GM12873 (cell line): ENCODE measurements at regions not wholly inside any gene's neighbourhood (a gene's known extent, or its start where the extent isn't known, plus 50 kb on each side); places are given as distances from the start of the nearest gene placed in this dataset.

Experiments
- TF ChIP-seq, protein P1 (sequence below): IDR thresholded peaks from 2 replicates; pipeline ENCODE4 v1.5.1; 2012; ENCODE audit warnings: low read depth, mild to moderate bottlenecking, moderate library complexity, low read length, control low read depth; ENCODE audit not compliant: insufficient read depth; ENCODE audit errors: missing control alignments

DNA sequence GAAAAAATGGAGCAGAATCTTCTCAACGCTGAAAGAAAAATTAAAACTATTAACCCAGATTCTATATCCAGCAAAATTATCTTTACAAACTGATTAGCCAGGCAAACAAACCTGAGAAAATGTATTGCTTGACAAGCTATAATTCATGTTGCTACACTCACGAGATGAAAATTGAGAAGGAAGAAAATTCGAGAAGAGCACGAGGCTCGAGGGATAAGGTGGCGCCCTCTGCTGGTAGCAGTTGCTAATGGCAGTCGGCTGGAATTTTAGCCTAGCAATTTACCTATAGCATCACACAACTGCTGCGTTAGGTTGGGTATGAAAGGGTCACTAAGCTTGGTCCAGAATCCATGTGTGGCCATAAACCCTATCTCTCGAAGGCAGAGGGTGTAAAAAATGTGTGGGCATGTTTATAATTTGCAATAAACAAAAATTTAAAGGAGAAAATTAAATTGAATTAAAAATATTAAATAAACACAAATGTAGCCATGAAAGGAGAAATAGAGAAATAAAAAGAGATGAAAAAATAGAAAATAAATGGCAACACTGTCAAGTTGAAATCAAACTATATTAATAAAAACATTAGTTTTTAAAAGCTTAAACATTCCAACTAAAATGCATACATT is 126.6 kb downstream of the PPP4R3C start:
- TF ChIP-seq, protein P1, sequence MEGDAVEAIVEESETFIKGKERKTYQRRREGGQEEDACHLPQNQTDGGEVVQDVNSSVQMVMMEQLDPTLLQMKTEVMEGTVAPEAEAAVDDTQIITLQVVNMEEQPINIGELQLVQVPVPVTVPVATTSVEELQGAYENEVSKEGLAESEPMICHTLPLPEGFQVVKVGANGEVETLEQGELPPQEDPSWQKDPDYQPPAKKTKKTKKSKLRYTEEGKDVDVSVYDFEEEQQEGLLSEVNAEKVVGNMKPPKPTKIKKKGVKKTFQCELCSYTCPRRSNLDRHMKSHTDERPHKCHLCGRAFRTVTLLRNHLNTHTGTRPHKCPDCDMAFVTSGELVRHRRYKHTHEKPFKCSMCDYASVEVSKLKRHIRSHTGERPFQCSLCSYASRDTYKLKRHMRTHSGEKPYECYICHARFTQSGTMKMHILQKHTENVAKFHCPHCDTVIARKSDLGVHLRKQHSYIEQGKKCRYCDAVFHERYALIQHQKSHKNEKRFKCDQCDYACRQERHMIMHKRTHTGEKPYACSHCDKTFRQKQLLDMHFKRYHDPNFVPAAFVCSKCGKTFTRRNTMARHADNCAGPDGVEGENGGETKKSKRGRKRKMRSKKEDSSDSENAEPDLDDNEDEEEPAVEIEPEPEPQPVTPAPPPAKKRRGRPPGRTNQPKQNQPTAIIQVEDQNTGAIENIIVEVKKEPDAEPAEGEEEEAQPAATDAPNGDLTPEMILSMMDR, result peak; percentile 93

DNA sequence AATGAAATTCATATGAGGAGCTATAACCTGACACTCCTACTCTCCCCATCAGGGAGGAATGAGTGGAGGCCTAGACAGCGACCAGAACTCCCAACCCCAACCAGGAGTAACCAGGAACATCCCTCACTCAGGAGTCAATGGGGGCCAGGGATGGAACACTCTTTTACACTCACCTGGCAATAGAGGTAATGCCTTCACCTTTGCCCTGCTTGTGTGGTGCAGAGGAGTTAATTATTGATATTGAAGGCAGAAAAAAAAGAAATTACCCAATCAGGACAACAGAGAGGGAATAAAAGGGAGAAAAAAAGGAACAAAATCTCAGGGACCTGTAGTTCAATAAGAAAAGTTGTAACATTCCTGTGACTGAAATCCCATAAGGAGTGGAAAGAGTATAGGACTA is 141.5 kb downstream of the PPP4R3C start:
- TF ChIP-seq, protein P1, result no peak

DNA sequence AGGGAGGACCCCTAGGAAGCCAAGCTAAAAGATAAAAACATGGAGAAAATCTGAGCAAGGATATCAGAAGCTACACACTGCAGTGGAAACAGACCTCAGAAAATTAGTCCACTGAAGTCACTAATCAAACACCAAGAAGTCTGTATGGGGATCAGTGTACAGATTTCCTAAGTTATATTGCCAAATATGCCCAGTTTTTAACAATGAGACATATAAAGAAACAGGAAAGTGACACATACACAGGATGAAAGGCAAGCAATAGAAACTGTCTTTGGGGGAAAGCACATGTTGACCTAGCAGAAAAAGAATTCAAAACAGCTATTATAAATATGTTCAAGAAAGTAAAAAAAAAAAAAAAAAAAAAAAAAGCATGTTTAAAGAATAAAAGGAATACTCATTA is 153.7 kb downstream of the PPP4R3C start:
- TF ChIP-seq, protein P1, result no peak

DNA sequence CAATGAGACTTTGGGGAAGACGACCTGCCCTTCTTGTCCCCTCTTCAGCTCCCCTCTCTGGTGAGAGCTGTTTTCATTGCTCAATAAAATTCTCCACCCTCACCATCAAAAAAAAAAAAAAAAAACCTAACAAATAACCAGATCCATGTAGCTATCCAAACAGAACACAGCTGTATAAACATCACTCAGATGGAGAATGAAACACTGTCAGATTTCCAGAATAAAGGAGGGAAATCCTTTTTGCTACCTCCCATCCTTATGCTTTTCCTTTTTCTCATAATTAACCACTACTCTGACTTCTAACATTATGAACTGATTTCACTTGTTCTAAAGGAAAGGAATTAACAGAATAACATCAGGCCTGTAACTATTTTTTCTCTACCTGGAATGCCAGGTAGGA is 155.6 kb downstream of the PPP4R3C start:
- TF ChIP-seq, protein P1, result no peak

DNA sequence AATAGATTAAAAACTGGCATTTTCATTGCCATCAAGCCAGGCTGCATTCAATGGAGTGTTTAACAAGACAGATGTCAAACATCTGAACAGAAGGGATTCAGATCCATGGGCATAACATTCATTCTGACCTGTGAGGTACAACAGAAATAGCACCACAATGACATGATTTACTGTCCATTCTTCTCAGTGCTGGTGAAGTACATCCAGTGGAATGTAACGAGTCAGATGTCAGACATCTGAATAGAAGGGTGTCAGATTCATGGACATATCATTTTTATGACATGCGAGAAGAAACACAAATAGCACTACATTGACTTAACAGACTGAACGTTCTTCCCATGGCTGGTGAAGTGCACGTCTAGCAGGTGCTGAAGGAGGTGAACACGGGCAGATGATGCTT is 186.4 kb downstream of the PPP4R3C start:
- TF ChIP-seq, protein P1, result no peak

DNA sequence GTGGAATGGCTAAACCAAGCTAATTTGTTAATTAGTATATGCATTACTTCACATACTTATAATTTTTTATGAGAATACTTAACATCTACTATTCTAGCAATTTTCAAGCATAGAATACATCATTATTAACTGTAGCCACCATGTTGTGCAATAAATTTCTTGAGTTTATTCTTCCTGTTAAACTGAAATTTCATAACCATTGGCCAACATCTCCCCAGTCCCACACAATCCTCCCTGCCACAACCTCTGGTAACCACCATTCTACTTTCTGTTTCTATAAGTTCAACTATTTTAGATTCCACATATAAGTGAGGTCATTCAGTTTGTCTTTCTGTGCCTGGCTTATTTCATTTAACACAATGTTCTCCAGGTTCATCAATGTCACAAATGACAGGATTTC is 208.5 kb downstream of the PPP4R3C start:
- TF ChIP-seq, protein P1, result no peak

DNA sequence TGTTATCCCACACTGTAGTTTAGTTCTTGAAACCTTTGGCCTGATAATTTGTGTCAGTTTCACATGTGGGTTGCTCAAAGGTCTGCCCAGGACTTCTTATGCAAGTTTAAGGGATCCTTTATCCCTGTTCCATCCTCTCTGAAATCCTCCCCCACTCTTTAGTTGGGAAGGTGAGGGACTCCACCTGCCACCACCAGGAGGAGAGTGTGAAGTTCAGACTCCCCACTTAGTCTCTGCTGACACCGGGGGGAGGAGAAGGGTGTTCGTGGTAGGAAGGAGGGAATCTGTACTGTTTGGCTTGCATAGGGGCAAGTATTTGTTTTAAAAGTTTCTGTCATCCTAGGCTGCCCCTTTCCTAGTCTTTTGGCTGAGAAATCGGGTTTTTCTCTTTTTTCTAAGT is 211.8 kb downstream of the PPP4R3C start:
- TF ChIP-seq, protein P1, result no peak

DNA sequence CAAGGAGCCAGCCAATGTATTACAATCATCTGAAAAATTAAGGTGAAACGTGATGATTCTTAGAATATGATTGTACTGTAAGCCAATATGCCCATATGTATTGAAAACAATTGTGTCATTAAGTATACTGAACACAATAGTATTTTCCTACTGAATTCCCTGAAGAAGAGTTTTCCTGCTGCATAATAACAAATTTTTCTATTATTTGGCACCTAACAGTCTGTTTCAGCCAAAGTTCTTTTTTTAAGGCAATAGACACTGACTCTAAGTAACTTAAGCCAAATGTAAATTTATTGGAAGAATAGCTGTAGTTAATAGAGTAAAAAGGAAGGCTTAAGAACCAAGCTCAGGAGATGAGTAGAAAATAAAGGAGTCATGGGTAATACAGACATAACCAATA is 220.6 kb downstream of the PPP4R3C start:
- TF ChIP-seq, protein P1, result no peak
